HCT116 (cell line): ENCODE measurements at regions not wholly inside any gene's neighbourhood (a gene's known extent, or its start where the extent isn't known, plus 50 kb on each side); places are given as distances from the start of the nearest gene placed in this dataset.

Experiments used
- EZH2 ChIP-seq: fragments of 200-600 bp; sonication (generic); IDR thresholded peaks from 2 replicates; pipeline ENCODE4 v1.6.1; 2017; ENCODE audit warnings: antibody characterized with exemption, mixed run types
- TF ChIP-seq, protein P1 (sequence below), 3 experiments: fragments of 200-600 bp in 1 of 3; sonication (generic) in 1 of 3; IDR thresholded peaks in 2 of 3; conservative IDR thresholded peaks in 1 of 3; 2 replicates each; pipeline ENCODE4 v1.5.1; 2012 to 2017; ENCODE audit warnings: low read depth in 2 of 3, low read length in 2 of 3, antibody characterized with exemption in 1 of 3, borderline replicate concordance in 1 of 3, control low read depth in 1 of 3, mild to moderate bottlenecking in 1 of 3, mixed read lengths in 1 of 3, mixed run types in 1 of 3, moderate library complexity in 1 of 3; ENCODE audit not compliant: insufficient read depth in 1 of 3

DNA sequence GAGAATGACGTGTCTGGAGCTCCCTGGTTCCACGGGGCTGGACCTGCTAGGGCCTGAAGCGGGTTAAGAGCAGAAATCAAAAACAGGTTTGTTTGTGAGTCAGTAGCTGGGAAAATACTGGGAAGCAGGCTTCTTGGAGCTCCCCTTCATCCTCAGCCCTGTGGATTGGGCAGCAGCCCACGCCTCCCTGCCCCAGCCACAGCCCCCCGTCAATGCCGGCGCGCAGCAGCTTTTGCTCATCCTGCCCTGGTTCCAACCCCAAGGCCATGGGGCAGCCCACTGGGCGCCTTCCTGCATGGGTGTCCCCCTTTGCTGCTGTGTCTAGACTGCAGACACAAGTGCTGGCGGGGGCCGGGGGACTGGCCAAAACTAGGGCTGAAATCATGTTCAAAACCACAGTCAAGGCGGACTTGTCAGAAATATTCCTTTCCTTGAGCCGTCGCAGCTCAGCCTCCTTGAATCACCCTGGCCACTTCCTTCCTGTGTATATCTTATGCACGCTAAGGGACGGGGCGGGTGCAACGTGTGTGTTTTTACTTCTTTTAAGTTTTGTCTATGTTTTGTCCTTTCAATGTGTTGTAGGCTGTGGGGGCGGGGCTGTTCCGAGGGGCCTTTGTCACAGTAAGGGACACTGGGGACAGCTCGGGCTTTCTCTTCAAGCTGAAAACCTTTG, 108.1 kb downstream of the KLF13 start:
- TF ChIP-seq EZH2 = no peak
- TF ChIP-seq, protein P1, sequence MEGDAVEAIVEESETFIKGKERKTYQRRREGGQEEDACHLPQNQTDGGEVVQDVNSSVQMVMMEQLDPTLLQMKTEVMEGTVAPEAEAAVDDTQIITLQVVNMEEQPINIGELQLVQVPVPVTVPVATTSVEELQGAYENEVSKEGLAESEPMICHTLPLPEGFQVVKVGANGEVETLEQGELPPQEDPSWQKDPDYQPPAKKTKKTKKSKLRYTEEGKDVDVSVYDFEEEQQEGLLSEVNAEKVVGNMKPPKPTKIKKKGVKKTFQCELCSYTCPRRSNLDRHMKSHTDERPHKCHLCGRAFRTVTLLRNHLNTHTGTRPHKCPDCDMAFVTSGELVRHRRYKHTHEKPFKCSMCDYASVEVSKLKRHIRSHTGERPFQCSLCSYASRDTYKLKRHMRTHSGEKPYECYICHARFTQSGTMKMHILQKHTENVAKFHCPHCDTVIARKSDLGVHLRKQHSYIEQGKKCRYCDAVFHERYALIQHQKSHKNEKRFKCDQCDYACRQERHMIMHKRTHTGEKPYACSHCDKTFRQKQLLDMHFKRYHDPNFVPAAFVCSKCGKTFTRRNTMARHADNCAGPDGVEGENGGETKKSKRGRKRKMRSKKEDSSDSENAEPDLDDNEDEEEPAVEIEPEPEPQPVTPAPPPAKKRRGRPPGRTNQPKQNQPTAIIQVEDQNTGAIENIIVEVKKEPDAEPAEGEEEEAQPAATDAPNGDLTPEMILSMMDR (IDR thresholded peaks at IDR 0.05 in 2 of 3, conservative IDR thresholded peaks at IDR 0.05 in 1 of 3; ENCODE audit: borderline replicate concordance in 1 of 3, insufficient read depth in 1 of 3, low read depth in 2 of 3, low read length in 2 of 3) = no peak
